H9 (cell line): ENCODE measurements at regions not wholly inside any gene's neighbourhood (a gene's known extent, or its start where the extent isn't known, plus 50 kb on each side); places are given as distances from the start of the nearest gene placed in this dataset.

ENCODE experiments used
- DNase-seq: peaks from one replicate; pipeline ENCODE4 v3.0.0-alpha.2; 2017
- H2AFZ ChIP-seq: one replicate; pipeline ENCODE4 v1.6.1; 2013; ENCODE audit warnings: mild to moderate bottlenecking, low read length, control low read depth, moderate library complexity
- H2AK5ac ChIP-seq: 2 replicates; pipeline ENCODE4 v1.6.1; 2013; ENCODE audit warnings: low read length, control low read depth, mixed read lengths; ENCODE audit not compliant: insufficient read length
- H2BK120ac ChIP-seq: one replicate; pipeline ENCODE4 v1.6.1; 2013; ENCODE audit warnings: low read depth, mild to moderate bottlenecking, low read length, control low read depth, inconsistent platforms; ENCODE audit not compliant: poor library complexity, severe bottlenecking
- H2BK12ac ChIP-seq: 2 replicates; pipeline ENCODE4 v1.6.1; 2013; ENCODE audit warnings: low read length, control low read depth, mixed read lengths, low read depth; ENCODE audit not compliant: insufficient read length
- H2BK15ac ChIP-seq: 2 replicates; pipeline ENCODE4 v1.6.1; 2013; ENCODE audit warnings: low read depth, low read length, control low read depth
- H2BK20ac ChIP-seq: one replicate; pipeline ENCODE4 v1.6.1; 2013; ENCODE audit warnings: low read depth, mild to moderate bottlenecking, low read length, control low read depth, inconsistent platforms; ENCODE audit not compliant: poor library complexity, severe bottlenecking
- H2BK5ac ChIP-seq: 2 replicates; pipeline ENCODE4 v1.6.1; 2013; ENCODE audit warnings: low read length, control low read depth, mixed read lengths; ENCODE audit not compliant: insufficient read length
- H3K14ac ChIP-seq: 2 replicates; pipeline ENCODE4 v1.6.1; 2013; ENCODE audit warnings: low read length, control low read depth; ENCODE audit not compliant: insufficient read depth
- H3K18ac ChIP-seq: 2 replicates; pipeline ENCODE4 v1.6.1; 2013; ENCODE audit warnings: low read depth, mild to moderate bottlenecking, mixed read lengths, low read length, control low read depth; ENCODE audit not compliant: insufficient read length
- H3K23ac ChIP-seq: 2 replicates; pipeline ENCODE4 v1.6.1; 2013; ENCODE audit warnings: low read length, control low read depth, mixed read lengths, low read depth; ENCODE audit not compliant: insufficient read length
- H3K23me2 ChIP-seq: 2 replicates; pipeline ENCODE4 v1.6.1; 2013; ENCODE audit warnings: low read depth, mild to moderate bottlenecking, mixed read lengths, low read length, control low read depth; ENCODE audit not compliant: insufficient read length, poor library complexity, severe bottlenecking
- H3K27ac ChIP-seq: 2 replicates; pipeline ENCODE4 v1.5.1; 2013; ENCODE audit warnings: low read length, control low read depth, mixed read lengths, low read depth; ENCODE audit not compliant: insufficient read length
- H3K27me3 ChIP-seq: 2 replicates; pipeline ENCODE4 v1.6.1; 2013; ENCODE audit warnings: low read length, control low read depth, inconsistent platforms; ENCODE audit not compliant: insufficient read depth
- H3K4ac ChIP-seq: 2 replicates; pipeline ENCODE4 v1.6.1; 2013; ENCODE audit warnings: low read depth, mild to moderate bottlenecking, control low read depth, inconsistent platforms, low read length, moderate library complexity
- H3K4me1 ChIP-seq: 2 replicates; pipeline ENCODE4 v1.6.1; 2013; ENCODE audit warnings: low read length, control low read depth, inconsistent platforms; ENCODE audit not compliant: insufficient read depth
- H3K4me2 ChIP-seq: 2 replicates; pipeline ENCODE4 v1.6.1; 2013; ENCODE audit warnings: low read length, control low read depth, mixed read lengths; ENCODE audit not compliant: insufficient read length, insufficient read depth
- H3K56ac ChIP-seq: 2 replicates; pipeline ENCODE4 v1.6.1; 2013; ENCODE audit warnings: low read depth, mild to moderate bottlenecking, mixed read lengths, low read length, control low read depth; ENCODE audit not compliant: insufficient read length
- H3K79me1 ChIP-seq: 2 replicates; pipeline ENCODE4 v1.6.1; 2013; ENCODE audit warnings: low read depth, mild to moderate bottlenecking, moderate library complexity, low read length, control low read depth, inconsistent platforms; ENCODE audit not compliant: insufficient read depth, poor library complexity, severe bottlenecking
- H3K79me2 ChIP-seq: 2 replicates; pipeline ENCODE4 v1.6.1; 2013; ENCODE audit warnings: low read length, control low read depth, inconsistent platforms; ENCODE audit not compliant: insufficient read depth
- H3K9ac ChIP-seq: 2 replicates; pipeline ENCODE4 v1.6.1; 2013; ENCODE audit warnings: low read length, control low read depth, mixed read lengths; ENCODE audit not compliant: insufficient read length; ENCODE audit errors: extremely low read depth
- H3K9me3 ChIP-seq: one replicate; pipeline ENCODE4 v1.6.1; 2013; ENCODE audit warnings: low read depth, low read length, inconsistent platforms; ENCODE audit not compliant: control insufficient read depth
- H3T11ph ChIP-seq: one replicate; pipeline ENCODE4 v1.6.1; 2013; ENCODE audit warnings: mild to moderate bottlenecking, low read length, control low read depth, inconsistent platforms
- H4K20me1 ChIP-seq: one replicate; pipeline ENCODE4 v1.6.1; 2013; ENCODE audit not compliant: control insufficient read depth, insufficient read length, insufficient read depth
- H4K5ac ChIP-seq: 2 replicates; pipeline ENCODE4 v1.6.1; 2013; ENCODE audit warnings: low read depth, mild to moderate bottlenecking, mixed read lengths, low read length, control low read depth; ENCODE audit not compliant: insufficient read length
- H4K8ac ChIP-seq: replicated peaks from 2 replicates; pipeline ENCODE4 v1.6.1; 2013; ENCODE audit warnings: low read length, control low read depth, mixed read lengths, low read depth; ENCODE audit not compliant: insufficient read length
- H4K91ac ChIP-seq: 2 replicates; pipeline ENCODE4 v1.6.1; 2013; ENCODE audit warnings: low read depth, mild to moderate bottlenecking, moderate library complexity, mixed read lengths, low read length, control low read depth; ENCODE audit not compliant: insufficient read length
- H3K27ac Mint-ChIP-seq, 3 experiments: 2 replicates in 2 of 3; 3 replicates in 1 of 3; pipeline ENCODE4 v1.8.0; 2020 to 2021; ENCODE audit warnings: mixed read lengths in 3 of 3, mild to moderate bottlenecking in 1 of 3, moderate library complexity in 1 of 3
- H3K27me3 Mint-ChIP-seq: 2 replicates; pipeline ENCODE4 v1.8.0; 2021; ENCODE audit warnings: low read depth, mild to moderate bottlenecking, moderate library complexity, mixed read lengths
- H3K36me3 Mint-ChIP-seq, 3 experiments: 2 replicates in 2 of 3; 3 replicates in 1 of 3; pipeline ENCODE4 v1.8.0; 2020 to 2021; ENCODE audit warnings: low read depth in 3 of 3, mixed read lengths in 3 of 3; ENCODE audit not compliant: insufficient read depth in 1 of 3
- H3K4me1 Mint-ChIP-seq, 2 experiments: 2 replicates each; pipeline ENCODE4 v1.8.0; 2020; ENCODE audit warnings: mixed read lengths in 2 of 2
- H3K4me3 Mint-ChIP-seq, 2 experiments: 2 replicates in 1 of 2; 3 replicates in 1 of 2; pipeline ENCODE4 v1.8.0; 2020 to 2021; ENCODE audit warnings: mild to moderate bottlenecking in 2 of 2, mixed read lengths in 2 of 2, moderate library complexity in 1 of 2
- H3K9me3 Mint-ChIP-seq, 2 experiments: 2 replicates in 1 of 2; 3 replicates in 1 of 2; pipeline ENCODE4 v1.8.0; 2020; ENCODE audit warnings: mild to moderate bottlenecking in 2 of 2, mixed read lengths in 2 of 2, moderate library complexity in 1 of 2
- WGBS: extraction: QIAGEN DNeasy Blood & Tissue Kit; methylation state at CpG from one replicate; pipeline ENCODE4 v1.1.7; 2013; ENCODE audit warnings: missing lambda C conversion rate, low lambda C conversion rate, mixed read lengths; ENCODE audit not compliant: insufficient read length; ENCODE audit errors: extremely low coverage; 5-methylcytosine and 5-hydroxymethylcytosine counted together
- TF ChIP-seq, protein P1 (sequence below): fragments of 200-600 bp; sonication (generic); conservative IDR thresholded peaks from 3 replicates; pipeline ENCODE4 v1.8.0; 2021; ENCODE audit warnings: antibody characterized with exemption, mild to moderate bottlenecking

DNA sequence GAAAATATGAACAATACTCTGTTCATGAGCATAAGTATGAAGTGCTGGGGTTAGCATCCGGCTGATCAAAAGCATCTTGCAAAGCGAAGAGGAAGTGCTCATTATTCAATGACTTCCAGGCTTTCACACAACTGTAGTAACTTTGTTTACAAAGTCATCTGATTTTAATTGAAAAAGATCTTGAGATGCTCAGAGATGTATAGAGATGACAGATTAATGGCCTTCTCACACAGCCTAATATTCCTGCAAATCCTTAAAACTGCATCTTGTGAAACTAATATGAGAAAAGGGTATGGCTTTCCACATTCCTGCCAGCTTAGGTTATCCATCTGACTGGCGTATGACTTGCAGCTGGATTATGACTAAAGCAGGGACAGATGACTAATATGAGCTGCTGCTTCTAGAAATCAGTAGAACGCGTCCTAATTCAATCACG is 125.4 kb downstream of the CASP12 start:
- Histone ChIP-seq H3K4me2 (no peak overlapping the region), H3K14ac (no peak overlapping the region), H2AFZ (no peak overlapping the region), H3K23ac (no peak overlapping the region), H4K20me1 (no peaks in the 10 kb centered on the region), H2BK120ac (no peak overlapping the region), H3K79me2 (no peaks in the 10 kb centered on the region), H3K79me1 (no peaks in the 10 kb centered on the region), H3K9ac (no peak overlapping the region), H3K27ac (no peak overlapping the region), H3K4me1 (peaks cover 3% of the 10 kb centered on the region; the same call in 1 of the 2 replicates), H2BK15ac (no peak overlapping the region), H4K91ac (no peak overlapping the region), H3K56ac (no peak overlapping the region), H3K27me3 (no peaks in the 10 kb centered on the region), H3K18ac (no peak overlapping the region), H3K9me3 (no peaks in the 10 kb centered on the region), H2AK5ac (no peak overlapping the region), H2BK5ac (no peak overlapping the region), H3K23me2 (no peaks in the 10 kb centered on the region), H2BK20ac (no peak overlapping the region), H4K8ac (no peak overlapping the region), H2BK12ac (no peak overlapping the region), H4K5ac (no peak overlapping the region), H3T11ph (no peak overlapping the region), H3K4ac (no peak overlapping the region)
- no peak overlapping the region for H3K27ac Mint-ChIP-seq
- no CpG with 5 or more reads among the region's 6 CpGs for WGBS
- peaks cover 3 to 13% of the 10 kb centered on the region in 2 experiments; a peak in 2 of 4 replicates for H3K4me1 Mint-ChIP-seq
- H3K4me3 Mint-ChIP-seq: no peak overlapping the region
- no peak for DNase-seq
- TF ChIP-seq, protein P1, sequence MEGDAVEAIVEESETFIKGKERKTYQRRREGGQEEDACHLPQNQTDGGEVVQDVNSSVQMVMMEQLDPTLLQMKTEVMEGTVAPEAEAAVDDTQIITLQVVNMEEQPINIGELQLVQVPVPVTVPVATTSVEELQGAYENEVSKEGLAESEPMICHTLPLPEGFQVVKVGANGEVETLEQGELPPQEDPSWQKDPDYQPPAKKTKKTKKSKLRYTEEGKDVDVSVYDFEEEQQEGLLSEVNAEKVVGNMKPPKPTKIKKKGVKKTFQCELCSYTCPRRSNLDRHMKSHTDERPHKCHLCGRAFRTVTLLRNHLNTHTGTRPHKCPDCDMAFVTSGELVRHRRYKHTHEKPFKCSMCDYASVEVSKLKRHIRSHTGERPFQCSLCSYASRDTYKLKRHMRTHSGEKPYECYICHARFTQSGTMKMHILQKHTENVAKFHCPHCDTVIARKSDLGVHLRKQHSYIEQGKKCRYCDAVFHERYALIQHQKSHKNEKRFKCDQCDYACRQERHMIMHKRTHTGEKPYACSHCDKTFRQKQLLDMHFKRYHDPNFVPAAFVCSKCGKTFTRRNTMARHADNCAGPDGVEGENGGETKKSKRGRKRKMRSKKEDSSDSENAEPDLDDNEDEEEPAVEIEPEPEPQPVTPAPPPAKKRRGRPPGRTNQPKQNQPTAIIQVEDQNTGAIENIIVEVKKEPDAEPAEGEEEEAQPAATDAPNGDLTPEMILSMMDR: no peak
- no peaks in the 10 kb centered on the region for H3K27me3 Mint-ChIP-seq
- H3K36me3 Mint-ChIP-seq: peaks cover 2 to 31% (median 20%) of the 10 kb centered on the region in 3 experiments; a peak in 6 of 7 replicates
- H3K9me3 Mint-ChIP-seq: peaks cover 8 to 16% of the 10 kb centered on the region in 2 experiments; a peak in 4 of 5 replicates
